ENCODE measurements at regions not wholly inside any gene's neighbourhood (a gene's known extent, or its start where the extent isn't known, plus 50 kb on each side); places are given as distances from the start of the nearest gene placed in this dataset.

- H3K4me3 Mint-ChIP-seq (ENCODE audit: low read depth, unreplicated experiment) = no peak overlapping the region
- H3K4me1 Mint-ChIP-seq (ENCODE audit: low read depth, unreplicated experiment) = peaks cover 28% of the 10 kb centered on the region
- TF ChIP-seq CTCF (IDR thresholded peaks at IDR 0.05; ENCODE audit: unreplicated experiment) = no peak
- CTCF ChIA-PET = no interaction called here
- no TSS peak for BruUV-seq (replicated peaks)
- no peak for DNase-seq
- no peak overlapping the region for H3K27ac Mint-ChIP-seq (ENCODE audit: unreplicated experiment)
- H3K9me3 Mint-ChIP-seq (ENCODE audit: low read depth, unreplicated experiment) = no peaks in the 10 kb centered on the region
- H3K36me3 Mint-ChIP-seq (ENCODE audit: insufficient read depth, unreplicated experiment) = peaks cover 4% of the 10 kb centered on the region
- intact Hi-C loops (cut with micrococcal nuclease; ENCODE audit: unreplicated experiment) = no loop called here
- H3K27me3 Mint-ChIP-seq (ENCODE audit: unreplicated experiment) = no peaks in the 10 kb centered on the region
Measured at GRCh38 chr3:102135316-102135715, 286.0 kb downstream of the NFKBIZ start.

GRCh38 chr3:102136183-102136582 is 286.9 kb downstream of the NFKBIZ start:
- intact Hi-C loops (cut with micrococcal nuclease; ENCODE audit: unreplicated experiment) = no loop called here
- Mint-ChIP-seq H3K9me3 (ENCODE audit: low read depth, unreplicated experiment) (no peaks in the 10 kb centered on the region), H3K4me1 (ENCODE audit: low read depth, unreplicated experiment) (peaks cover 25% of the 10 kb centered on the region), H3K4me3 (ENCODE audit: low read depth, unreplicated experiment) (no peak overlapping the region), H3K27ac (ENCODE audit: unreplicated experiment) (no peak overlapping the region), H3K36me3 (ENCODE audit: insufficient read depth, unreplicated experiment) (no peaks in the 10 kb centered on the region), H3K27me3 (ENCODE audit: unreplicated experiment) (no peaks in the 10 kb centered on the region)
- TF ChIP-seq CTCF (IDR thresholded peaks at IDR 0.05; ENCODE audit: unreplicated experiment) = no peak
- DNase-seq = no peak
- no TSS peak for BruUV-seq (replicated peaks)
- CTCF ChIA-PET = no interaction called here

DNA sequence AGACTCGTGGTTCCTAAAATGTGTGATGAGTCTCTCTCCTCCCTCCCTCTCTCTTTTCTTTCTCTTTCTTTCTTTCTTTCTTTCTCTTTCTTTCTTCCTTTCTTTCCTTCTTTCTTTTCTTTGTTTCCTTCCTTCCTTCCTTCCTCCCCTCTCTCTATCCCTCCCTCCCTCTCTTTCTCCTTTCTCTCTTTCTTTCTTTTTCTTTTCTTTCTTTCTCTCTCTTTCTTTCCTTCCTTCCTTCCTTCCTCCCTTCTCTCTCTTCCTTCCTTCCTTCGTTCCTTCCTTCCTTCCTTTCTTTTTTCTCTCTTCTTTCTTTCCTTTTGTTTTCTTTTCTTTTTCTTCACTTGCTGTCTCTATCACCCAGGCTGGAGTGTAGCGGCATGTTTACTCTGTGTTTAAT is 290.8 kb downstream of the NFKBIZ start:
- intact Hi-C loops (cut with micrococcal nuclease; ENCODE audit: unreplicated experiment) = no loop called here
- Mint-ChIP-seq H3K27me3 (ENCODE audit: unreplicated experiment) (no peaks in the 10 kb centered on the region), H3K27ac (ENCODE audit: unreplicated experiment) (no peak overlapping the region), H3K4me3 (ENCODE audit: low read depth, unreplicated experiment) (no peak overlapping the region), H3K36me3 (ENCODE audit: insufficient read depth, unreplicated experiment) (no peaks in the 10 kb centered on the region), H3K4me1 (ENCODE audit: low read depth, unreplicated experiment) (peaks cover 17% of the 10 kb centered on the region), H3K9me3 (ENCODE audit: low read depth, unreplicated experiment) (no peaks in the 10 kb centered on the region)
- CTCF ChIA-PET = interaction anchor here (1.2 kb wide), 1 partner anchor 23 kb away, joined by 3 read pairs; no protein-coding TSS in a partner anchor
- no TSS peak for BruUV-seq (replicated peaks)
- TF ChIP-seq CTCF (IDR thresholded peaks at IDR 0.05; ENCODE audit: unreplicated experiment) = no peak
- DNase-seq = no peak

DNA sequence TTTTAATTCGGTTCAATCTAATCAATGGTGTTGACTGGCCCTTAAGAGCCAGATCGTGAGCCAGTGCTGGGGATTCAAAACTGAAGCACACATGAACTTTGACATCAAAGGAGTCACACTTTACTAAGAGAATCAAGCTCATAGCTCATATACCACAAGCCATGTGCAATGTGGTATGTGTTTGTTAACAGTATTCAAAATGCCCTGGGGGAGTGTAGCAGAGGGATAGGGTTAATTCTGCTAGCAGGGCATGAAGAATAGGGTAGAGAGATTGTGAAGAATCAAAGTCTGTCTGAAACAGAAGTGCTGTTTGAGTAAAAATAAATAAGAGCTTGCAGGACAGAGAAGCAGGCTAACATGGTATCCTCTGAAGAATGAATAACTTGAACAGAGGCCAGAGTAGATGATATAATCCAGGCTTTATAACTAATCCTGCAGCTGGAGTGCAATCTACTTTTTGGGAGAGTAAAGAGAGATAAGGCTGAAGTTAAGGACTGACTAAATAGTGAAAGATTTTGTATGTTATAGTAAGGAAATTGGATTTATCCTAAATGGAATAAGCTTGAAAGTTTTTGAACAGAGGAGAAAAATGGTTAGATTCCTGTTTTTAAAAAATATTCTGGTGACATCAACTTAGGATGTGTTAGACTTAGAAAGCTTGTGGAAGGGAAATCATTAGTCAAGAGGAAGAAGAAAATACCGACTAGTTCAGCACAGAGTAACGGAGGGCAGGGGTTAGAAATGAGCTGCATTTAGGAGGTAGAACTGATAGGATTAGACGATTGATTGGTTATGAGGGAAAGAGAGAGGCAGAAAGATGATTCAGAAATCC is 292.0 kb downstream of the NFKBIZ start:
- CTCF ChIA-PET = interaction anchor here (1.2 kb wide), 1 partner anchor 22 kb away, joined by 3 read pairs; no protein-coding TSS in a partner anchor
- Mint-ChIP-seq H3K36me3 (ENCODE audit: insufficient read depth, unreplicated experiment) (no peaks in the 10 kb centered on the region), H3K4me1 (ENCODE audit: low read depth, unreplicated experiment) (peaks cover 17% of the 10 kb centered on the region), H3K27me3 (ENCODE audit: unreplicated experiment) (no peaks in the 10 kb centered on the region), H3K9me3 (ENCODE audit: low read depth, unreplicated experiment) (no peaks in the 10 kb centered on the region), H3K4me3 (ENCODE audit: low read depth, unreplicated experiment) (no peak overlapping the region), H3K27ac (ENCODE audit: unreplicated experiment) (peak overlapping the region; percentile 39)
- intact Hi-C loops (cut with micrococcal nuclease; ENCODE audit: unreplicated experiment) = no loop called here
- BruUV-seq (replicated peaks) = no TSS peak
- no peak for TF ChIP-seq CTCF (IDR thresholded peaks at IDR 0.05; ENCODE audit: unreplicated experiment)
- no peak for DNase-seq

All from Calu3 (cell line).